Stimulated activated naive CD8-positive, alpha-beta T cell treated with anti-CD3 and anti-CD28 coated beads, Interleukin-15, Interleukin-2, amounts not matched to agents 100 ng/mL and 50 ng/mL, for 24 hours (primary cell): ENCODE measurements at regions not wholly inside any gene's neighbourhood (a gene's known extent, or its start where the extent isn't known, plus 50 kb on each side); places are given as distances from the start of the nearest gene placed in this dataset.
"Not testable (repeated sequence)": the region's sequence is repeated elsewhere in the genome, so short reads cannot be mapped to it uniquely, and the experiment has no call there.

Source experiments
- H3K27ac Mint-ChIP-seq: one replicate; pipeline ENCODE4 v1.8.0; 2021; ENCODE audit warnings: mild to moderate bottlenecking, mixed read lengths
- H3K27me3 Mint-ChIP-seq: one replicate; pipeline ENCODE4 v1.8.0; 2021; ENCODE audit warnings: mixed read lengths
- H3K36me3 Mint-ChIP-seq: one replicate; pipeline ENCODE4 v1.8.0; 2021; ENCODE audit warnings: low read depth, mixed read lengths
- H3K4me1 Mint-ChIP-seq: one replicate; pipeline ENCODE4 v1.8.0; 2021; ENCODE audit warnings: low read depth, mixed read lengths
- H3K4me3 Mint-ChIP-seq: one replicate; pipeline ENCODE4 v1.8.0; 2021; ENCODE audit warnings: mild to moderate bottlenecking, mixed read lengths
- H3K9me3 Mint-ChIP-seq: one replicate; pipeline ENCODE4 v1.8.0; 2021; ENCODE audit warnings: mixed read lengths

DNA sequence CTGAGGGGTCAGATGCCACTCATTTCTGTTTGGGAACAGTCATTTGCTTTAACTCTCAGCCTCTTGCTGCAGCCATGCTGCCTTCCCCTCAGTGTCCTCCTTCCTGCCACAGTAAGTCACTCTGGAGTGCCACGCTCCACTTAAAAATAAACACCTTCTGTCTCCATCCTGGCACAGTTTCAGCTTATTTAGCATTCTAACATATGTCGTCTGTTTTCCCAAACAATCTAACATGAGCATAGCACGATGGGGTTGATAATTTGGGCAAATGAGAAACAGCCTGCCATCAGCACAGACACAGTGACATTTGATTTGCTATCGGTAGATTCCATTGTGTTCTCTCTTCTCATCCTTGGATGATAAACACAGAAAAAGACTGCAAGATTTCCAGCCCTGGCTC is 768.6 kb downstream of the UQCRFS1 start:
- H3K9me3 Mint-ChIP-seq: no peaks in the 10 kb centered on the region
- H3K36me3 Mint-ChIP-seq: no peaks in the 10 kb centered on the region
- no peaks in the 10 kb centered on the region for H3K27me3 Mint-ChIP-seq
- H3K4me1 Mint-ChIP-seq: no peaks in the 10 kb centered on the region
- no peak overlapping the region for H3K27ac Mint-ChIP-seq
- H3K4me3 Mint-ChIP-seq: no peak overlapping the region

DNA sequence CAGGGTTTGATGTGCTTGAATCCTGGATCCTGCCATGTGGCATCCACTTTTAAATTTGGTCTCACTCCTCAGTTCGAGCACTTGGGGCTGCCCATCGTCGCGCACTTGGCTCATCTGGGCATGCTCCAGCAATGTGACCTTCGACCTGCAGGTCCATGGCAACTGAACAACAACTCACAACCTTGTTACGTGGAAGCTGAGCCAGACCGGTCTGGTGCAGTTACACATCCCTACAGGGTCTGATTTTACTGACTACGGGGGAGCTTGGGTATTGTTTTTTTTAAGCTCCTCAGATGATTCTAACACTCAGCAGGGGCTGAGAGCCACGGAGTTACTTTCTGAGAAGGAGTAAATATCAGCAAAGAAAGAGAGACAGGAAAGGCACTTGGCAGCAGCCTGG is 769.6 kb downstream of the UQCRFS1 start:
- no peaks in the 10 kb centered on the region for H3K4me1 Mint-ChIP-seq
- H3K9me3 Mint-ChIP-seq: no peaks in the 10 kb centered on the region
- H3K27ac Mint-ChIP-seq: no peak overlapping the region
- H3K36me3 Mint-ChIP-seq: no peaks in the 10 kb centered on the region
- H3K4me3 Mint-ChIP-seq: no peak overlapping the region
- no peaks in the 10 kb centered on the region for H3K27me3 Mint-ChIP-seq

DNA sequence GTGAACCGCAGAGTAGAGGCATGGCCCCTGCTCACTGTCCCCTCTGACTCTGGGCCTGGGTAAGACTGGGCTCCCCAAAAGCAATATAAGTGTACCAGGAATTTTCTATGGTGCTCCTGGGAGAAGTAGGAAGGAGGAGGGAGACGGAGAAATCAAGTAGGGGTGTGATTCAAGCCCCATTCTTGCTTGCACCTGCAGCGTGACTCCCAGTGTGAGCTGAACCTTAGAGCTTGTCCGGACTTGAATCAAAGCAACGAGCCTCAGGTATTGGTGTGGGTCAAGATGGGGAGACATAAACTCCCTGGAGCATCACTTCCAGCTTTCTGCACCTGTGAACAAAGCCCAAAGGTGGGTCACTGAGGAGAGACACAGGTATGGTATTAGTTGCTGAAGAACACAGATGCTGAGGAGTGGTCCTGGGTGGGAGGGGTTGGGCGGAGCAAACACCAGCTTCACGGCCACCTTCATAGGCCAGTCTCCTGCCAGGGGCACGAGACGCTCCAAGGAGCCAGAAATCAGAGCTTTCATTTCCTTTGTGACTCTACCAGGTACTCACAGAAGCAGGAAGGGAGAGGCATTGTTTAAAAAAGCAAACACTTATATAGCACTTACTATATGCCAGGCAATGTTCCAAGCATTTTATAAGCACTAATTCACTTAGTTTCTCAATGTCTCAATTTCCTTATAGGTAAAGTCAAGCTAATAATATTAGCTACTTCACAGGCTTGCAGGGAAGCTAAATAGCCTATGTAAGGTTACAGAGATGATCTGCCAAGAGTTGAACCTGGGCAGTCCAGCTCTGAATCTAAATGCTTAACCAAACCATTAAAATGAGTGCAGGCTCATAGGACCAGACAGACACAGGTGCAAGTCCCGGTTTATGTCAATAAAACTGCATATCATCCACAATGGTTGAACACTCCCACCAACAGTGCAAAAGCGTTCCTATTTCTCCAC is 775.3 kb downstream of the UQCRFS1 start:
- Mint-ChIP-seq H3K4me3 (no peak overlapping the region), H3K4me1 (peaks cover 26% of the 10 kb centered on the region), H3K9me3 (peaks cover 7% of the 10 kb centered on the region), H3K36me3 (no peaks in the 10 kb centered on the region), H3K27ac (no peak overlapping the region), H3K27me3 (no peaks in the 10 kb centered on the region)

DNA sequence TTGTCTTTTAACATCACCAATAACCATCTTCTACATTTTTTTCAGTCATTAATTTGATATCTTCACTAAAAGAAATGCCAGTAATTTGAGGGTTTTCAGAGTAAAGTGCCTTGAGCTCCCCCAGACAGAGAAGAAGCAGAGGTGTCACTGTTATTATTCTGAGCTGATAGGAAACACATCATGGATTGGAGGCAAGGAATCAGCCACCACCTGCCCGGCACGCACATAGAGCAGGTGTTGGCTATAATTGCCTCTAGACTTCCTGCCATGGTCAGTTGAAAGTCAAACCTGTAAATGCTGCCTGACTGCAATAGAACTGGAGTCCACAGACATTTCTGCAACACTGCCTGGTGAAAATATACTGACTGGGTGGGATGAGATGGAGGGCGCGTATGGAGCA is 776.6 kb downstream of the UQCRFS1 start:
- H3K4me3 Mint-ChIP-seq: no peak overlapping the region
- H3K4me1 Mint-ChIP-seq: peaks cover 26% of the 10 kb centered on the region
- H3K36me3 Mint-ChIP-seq: no peaks in the 10 kb centered on the region
- no peaks in the 10 kb centered on the region for H3K27me3 Mint-ChIP-seq
- peaks cover 7% of the 10 kb centered on the region for H3K9me3 Mint-ChIP-seq
- H3K27ac Mint-ChIP-seq: no peak overlapping the region

DNA sequence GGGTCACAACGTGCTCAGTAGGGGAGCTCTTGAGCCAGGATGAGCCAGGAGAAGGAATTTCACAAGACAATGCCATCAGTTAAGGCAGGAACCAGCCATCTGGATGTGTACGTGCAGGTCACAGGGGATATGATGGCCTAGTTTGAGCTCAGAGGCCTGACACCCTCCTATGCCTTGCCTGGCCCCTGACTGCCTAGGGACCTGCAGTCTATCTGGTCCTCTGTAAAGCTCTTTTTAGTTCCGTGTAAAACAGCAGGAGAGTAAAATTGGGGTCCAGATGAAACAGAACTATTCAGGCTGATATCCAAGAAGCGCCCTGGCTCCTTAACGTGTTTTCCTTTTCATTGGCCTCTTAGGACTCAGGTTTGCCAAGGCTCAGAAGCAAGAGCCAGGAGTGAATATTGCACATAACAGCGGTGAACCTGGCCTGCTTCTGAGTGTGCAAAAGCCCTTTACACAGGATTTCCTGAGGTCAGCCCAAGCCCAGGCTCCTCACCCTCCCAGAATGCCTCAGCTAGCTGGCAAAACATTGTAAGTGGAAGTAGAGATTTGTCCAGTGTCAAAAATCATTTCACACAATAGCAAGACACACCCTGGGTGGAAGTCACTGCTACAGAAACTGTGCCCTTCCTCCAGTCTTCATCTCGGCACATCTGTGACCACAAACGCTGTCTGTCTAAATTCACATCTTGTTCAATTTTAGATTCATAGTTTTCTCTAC is 777.2 kb downstream of the UQCRFS1 start:
- Mint-ChIP-seq H3K9me3 (peaks cover 7% of the 10 kb centered on the region), H3K36me3 (no peaks in the 10 kb centered on the region), H3K4me1 (peaks cover 26% of the 10 kb centered on the region), H3K27me3 (no peaks in the 10 kb centered on the region), H3K4me3 (no peak overlapping the region), H3K27ac (no peak overlapping the region)

DNA sequence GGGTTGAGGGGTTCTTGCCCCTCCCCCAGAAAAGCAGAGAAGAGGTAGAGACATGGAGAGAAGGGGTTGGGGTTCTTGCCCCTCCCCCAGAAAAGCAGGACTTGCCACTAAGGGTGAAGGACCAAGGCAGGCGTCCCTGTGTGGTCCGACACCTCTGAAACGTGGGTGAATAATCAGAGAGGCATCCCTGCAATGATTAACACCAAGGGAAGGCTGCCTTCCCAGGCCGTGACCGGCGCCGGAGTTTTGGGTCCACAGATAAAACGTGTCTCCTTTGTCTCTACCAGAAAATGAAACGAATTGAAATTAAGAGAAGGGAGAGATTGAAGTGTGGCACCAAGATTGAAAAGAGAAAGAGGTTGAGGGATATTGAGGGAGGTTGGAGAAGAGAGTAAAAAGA is 778.2 kb downstream of the UQCRFS1 start:
- H3K9me3 Mint-ChIP-seq, H3K4me3 Mint-ChIP-seq, H3K27me3 Mint-ChIP-seq, H3K36me3 Mint-ChIP-seq, H3K27ac Mint-ChIP-seq: not testable (repeated sequence)
- peaks cover 28% of the 10 kb centered on the region for H3K4me1 Mint-ChIP-seq

DNA sequence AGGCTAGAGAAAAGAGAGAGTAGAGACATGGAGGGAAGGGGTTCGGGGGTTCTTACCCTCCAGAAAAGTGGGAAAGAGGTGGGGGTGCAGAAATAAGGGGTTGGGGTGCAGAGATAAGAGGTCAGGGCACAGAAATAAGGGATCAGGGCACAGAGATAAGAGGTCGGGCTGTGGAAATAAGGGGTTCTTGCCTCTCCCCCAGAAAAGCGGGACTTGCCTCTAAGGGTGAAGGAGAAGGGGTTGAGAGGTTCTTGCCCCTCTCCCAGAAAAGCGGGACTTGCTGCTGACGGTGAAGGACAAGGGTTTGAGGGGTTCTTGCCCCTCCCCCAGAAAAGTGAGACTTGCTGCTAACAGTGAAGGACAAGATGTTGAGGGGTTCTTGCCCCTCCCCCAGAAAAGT is 778.6 kb downstream of the UQCRFS1 start:
- H3K36me3 Mint-ChIP-seq, H3K27ac Mint-ChIP-seq, H3K27me3 Mint-ChIP-seq, H3K9me3 Mint-ChIP-seq, H3K4me3 Mint-ChIP-seq: not testable (repeated sequence)
- peaks cover 32% of the 10 kb centered on the region for H3K4me1 Mint-ChIP-seq

DNA sequence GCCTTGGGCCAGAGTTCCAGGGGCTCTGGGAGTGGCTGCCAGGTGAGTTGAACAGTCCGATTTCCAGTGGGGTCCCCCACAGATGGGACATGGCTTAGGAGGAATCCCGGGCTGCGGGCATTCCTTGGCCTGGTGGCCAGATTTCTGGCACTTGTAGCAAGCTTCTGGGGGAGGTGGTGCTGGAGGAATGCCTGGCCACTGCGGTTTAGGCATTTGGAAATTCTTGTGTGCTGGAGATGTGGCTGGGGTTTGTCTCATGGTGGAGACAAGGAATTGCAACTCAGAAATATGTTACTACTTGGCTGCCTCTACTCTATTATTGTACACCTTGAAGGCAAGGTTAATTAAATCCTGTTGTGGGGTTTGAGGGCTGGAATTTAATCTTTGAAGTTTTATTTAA is 779.8 kb downstream of the UQCRFS1 start:
- H3K4me3 Mint-ChIP-seq, H3K36me3 Mint-ChIP-seq, H3K27ac Mint-ChIP-seq, H3K9me3 Mint-ChIP-seq, H3K27me3 Mint-ChIP-seq: not testable (repeated sequence)
- peaks cover 33% of the 10 kb centered on the region for H3K4me1 Mint-ChIP-seq

DNA sequence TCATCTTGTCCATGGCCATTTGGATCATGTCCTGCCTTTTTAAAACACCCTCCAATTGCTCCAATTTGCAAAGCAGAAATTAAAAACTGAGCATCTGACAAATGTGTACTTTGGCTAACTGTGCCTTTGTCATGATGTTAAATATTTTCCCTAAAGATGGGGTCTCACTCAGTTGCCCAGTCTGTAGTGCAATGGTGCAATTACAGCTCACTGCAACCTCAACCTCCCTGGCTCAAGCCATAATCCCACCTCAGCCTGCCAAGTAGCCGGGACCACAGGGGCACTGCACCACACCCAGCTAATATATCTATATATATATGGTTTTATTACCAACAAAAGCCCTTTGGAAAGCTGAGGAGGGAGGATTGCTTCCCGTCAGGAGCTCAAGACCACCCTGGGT is 782.7 kb downstream of the UQCRFS1 start:
- H3K27ac Mint-ChIP-seq: no peak overlapping the region
- H3K27me3 Mint-ChIP-seq: no peaks in the 10 kb centered on the region
- peaks cover 11% of the 10 kb centered on the region for H3K4me1 Mint-ChIP-seq
- no peak overlapping the region for H3K4me3 Mint-ChIP-seq
- H3K9me3 Mint-ChIP-seq: peaks cover 7% of the 10 kb centered on the region
- no peaks in the 10 kb centered on the region for H3K36me3 Mint-ChIP-seq

DNA sequence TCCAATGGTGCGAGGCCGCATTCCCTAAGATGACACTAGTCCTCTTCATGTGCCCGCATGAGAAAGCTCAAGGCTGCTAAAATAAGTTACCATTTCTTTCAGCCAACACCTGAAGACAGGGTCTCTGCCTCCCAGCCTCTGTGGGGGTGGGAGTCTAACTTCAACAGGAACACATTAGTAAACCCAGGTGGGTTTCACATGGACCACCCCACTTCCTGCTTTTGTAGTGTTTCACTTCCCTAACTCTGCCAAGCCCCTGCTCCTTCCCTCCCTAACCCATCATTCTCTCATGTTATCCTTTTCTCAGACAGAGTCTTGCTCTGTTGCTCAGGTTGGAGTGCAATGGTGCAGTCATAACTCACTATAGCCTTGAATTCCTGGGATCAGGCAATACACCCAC is 783.6 kb downstream of the UQCRFS1 start:
- Mint-ChIP-seq H3K36me3 (no peaks in the 10 kb centered on the region), H3K4me3 (no peak overlapping the region), H3K27ac (no peak overlapping the region), H3K4me1 (peaks cover 7% of the 10 kb centered on the region), H3K27me3 (no peaks in the 10 kb centered on the region), H3K9me3 (peaks cover 7% of the 10 kb centered on the region)

DNA sequence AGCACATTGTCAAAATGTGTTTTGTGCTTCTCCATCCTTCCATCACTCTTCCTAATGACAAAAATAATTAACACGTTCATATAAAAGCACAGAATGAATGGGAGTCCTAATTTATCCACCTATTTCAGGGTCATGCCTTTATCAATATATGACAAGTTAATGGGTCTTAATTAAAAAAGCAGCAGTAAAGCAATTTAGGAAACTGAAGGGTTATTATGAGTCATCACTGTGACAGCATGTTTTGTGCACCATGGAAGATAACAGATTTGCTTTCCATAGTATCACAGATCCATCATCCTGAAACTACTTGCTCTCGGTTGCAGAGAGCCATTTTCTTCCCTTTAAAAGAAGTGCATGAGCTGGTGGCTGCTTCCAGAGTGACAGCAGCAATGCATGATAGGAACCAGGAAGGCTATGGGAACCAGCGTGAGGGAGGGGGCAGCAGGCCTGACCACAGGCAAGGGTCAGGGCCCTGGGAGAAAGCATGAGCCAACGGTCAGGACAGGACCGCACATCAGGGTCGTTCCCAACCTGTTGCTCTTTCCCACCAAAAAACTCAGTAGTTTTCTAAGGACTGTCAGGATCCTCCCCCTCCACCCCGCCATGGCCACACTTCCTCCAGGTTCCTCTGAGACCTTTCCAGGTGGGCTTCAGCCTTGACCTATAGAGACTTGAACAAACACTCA is 784.1 kb downstream of the UQCRFS1 start:
- Mint-ChIP-seq H3K9me3 (peaks cover 7% of the 10 kb centered on the region), H3K36me3 (no peaks in the 10 kb centered on the region), H3K27ac (no peak overlapping the region), H3K4me1 (peaks cover 7% of the 10 kb centered on the region), H3K4me3 (no peak overlapping the region), H3K27me3 (no peaks in the 10 kb centered on the region)

DNA sequence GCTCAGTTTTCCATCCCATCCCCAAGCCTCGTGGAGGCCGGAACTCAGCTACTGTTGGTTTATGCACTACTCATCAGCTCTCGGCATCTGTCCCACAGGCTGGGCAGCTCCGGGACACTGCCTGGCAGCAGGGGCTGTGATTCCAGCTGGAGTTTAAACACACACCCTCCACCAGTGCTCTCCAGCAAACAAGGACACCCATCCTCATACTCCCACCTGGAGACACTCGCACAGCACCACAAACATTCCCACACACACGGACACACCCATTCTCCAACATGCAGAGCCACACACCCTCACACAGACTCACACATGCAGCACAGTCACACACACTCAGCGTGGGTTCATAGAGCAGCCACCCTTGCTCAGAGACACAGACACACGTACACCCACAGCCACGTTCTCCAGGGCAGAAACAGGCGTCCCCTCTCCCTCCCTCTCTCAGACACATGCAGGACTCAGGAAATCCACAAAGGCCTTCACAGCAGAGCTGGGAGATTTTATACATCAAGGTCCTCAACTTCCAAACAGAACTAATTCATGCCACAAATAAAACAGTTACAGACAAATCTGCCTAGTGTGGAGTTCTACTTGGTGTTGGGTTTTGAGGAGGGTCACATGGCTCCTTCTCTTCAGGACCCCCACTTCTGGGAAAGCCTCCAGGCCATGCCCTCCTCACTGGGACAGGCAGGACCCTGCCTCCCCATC is 785.4 kb downstream of the UQCRFS1 start:
- Mint-ChIP-seq H3K27ac (no peak overlapping the region), H3K36me3 (no peaks in the 10 kb centered on the region)

DNA sequence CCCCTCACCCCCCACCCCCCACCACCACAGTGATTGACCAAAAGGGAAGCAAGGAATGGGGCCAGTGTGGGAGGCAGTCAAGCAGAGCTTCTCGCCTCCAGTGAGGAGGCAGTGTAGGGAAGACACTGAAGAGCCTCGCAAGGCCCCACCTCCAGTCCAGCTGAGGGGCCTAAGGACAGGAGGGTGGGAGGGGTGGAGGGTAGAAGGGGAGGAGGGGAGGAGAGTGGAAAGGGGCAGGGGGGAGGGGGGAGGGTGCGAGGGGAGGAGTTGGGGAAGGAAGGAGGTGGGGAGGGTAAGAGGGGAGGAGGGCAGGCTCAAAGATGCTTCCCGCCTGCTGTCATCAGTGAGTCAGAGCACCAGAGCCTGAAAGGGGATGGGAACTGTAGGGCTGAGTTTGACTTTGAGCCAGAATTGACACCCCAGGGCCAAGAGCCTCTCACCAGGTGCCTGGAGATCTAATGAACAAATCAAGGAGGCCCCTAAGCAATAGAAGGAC is 786.2 kb downstream of the UQCRFS1 start:
- Mint-ChIP-seq H3K4me3 (no peak overlapping the region), H3K36me3 (no peaks in the 10 kb centered on the region), H3K4me1 (peaks cover 7% of the 10 kb centered on the region), H3K27ac (no peak overlapping the region), H3K9me3 (no peaks in the 10 kb centered on the region), H3K27me3 (no peaks in the 10 kb centered on the region)

More for the DNA sequence above, 785.4 kb downstream of the UQCRFS1 start:
- Mint-ChIP-seq H3K4me3 (no peak overlapping the region), H3K27me3 (no peaks in the 10 kb centered on the region), H3K4me1 (peaks cover 7% of the 10 kb centered on the region), H3K9me3 (no peaks in the 10 kb centered on the region)

DNA sequence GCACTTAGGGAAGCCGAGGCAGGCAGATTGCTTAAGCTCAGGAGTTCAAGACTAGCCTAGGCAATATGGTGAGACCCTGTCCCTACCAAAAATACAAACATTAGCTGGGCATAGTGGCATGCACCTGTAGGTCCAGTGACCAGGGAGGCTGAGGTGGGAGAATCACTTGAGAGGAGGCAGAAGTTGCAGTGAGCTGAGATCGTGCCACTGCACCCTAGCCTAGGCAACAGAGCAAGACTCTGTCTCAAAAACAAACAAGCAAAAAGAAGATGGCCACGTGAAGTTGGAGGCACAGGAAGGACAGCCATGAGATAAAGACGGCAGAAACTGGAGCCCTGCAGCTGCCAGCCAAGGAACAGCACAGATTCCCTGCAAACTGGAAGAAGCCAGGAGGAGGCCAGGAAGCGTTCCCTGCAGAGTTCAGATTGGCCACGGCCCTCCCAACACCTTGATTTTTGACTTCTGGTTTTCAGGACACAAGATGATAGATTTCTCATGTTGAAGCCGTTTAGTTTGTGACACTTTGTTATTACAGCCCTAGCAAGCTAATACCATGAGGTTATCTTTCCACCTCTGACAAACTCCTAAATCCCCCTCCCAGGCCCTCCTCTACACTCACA is 786.7 kb downstream of the UQCRFS1 start:
- Mint-ChIP-seq H3K27ac (no peak overlapping the region), H3K9me3 (no peaks in the 10 kb centered on the region), H3K4me1 (peaks cover 7% of the 10 kb centered on the region), H3K4me3 (no peak overlapping the region), H3K36me3 (no peaks in the 10 kb centered on the region), H3K27me3 (no peaks in the 10 kb centered on the region)
